IgD-negative memory B cell (primary cell): ENCODE measurements at regions not wholly inside any gene's neighbourhood (a gene's known extent, or its start where the extent isn't known, plus 50 kb on each side); places are given as distances from the start of the nearest gene placed in this dataset.

Experiments
- H3K27ac Mint-ChIP-seq, 3 donors: one replicate each; pipeline ENCODE4 v1.8.0; 2020 to 2022; ENCODE audit warnings: mild to moderate bottlenecking in 3 of 3, mixed read lengths in 3 of 3, moderate library complexity in 1 of 3
- H3K27me3 Mint-ChIP-seq: one replicate; pipeline ENCODE4 v1.8.0; 2021; ENCODE audit warnings: mixed read lengths
- H3K36me3 Mint-ChIP-seq: one replicate; pipeline ENCODE4 v1.8.0; 2020; ENCODE audit warnings: mild to moderate bottlenecking, mixed read lengths
- H3K4me1 Mint-ChIP-seq, 3 donors: one replicate each; pipeline ENCODE4 v1.8.0; 2020 to 2022; ENCODE audit warnings: mixed read lengths in 3 of 3, mild to moderate bottlenecking in 1 of 3
- H3K4me3 Mint-ChIP-seq, 4 donors: one replicate each; pipeline ENCODE4 v1.8.0; 2020 to 2022; ENCODE audit warnings: mild to moderate bottlenecking in 4 of 4, mixed read lengths in 4 of 4, moderate library complexity in 3 of 4
- H3K9me3 Mint-ChIP-seq, 3 donors: one replicate each; pipeline ENCODE4 v1.8.0; 2020 to 2021; ENCODE audit warnings: mixed read lengths in 3 of 3, mild to moderate bottlenecking in 1 of 3

DNA sequence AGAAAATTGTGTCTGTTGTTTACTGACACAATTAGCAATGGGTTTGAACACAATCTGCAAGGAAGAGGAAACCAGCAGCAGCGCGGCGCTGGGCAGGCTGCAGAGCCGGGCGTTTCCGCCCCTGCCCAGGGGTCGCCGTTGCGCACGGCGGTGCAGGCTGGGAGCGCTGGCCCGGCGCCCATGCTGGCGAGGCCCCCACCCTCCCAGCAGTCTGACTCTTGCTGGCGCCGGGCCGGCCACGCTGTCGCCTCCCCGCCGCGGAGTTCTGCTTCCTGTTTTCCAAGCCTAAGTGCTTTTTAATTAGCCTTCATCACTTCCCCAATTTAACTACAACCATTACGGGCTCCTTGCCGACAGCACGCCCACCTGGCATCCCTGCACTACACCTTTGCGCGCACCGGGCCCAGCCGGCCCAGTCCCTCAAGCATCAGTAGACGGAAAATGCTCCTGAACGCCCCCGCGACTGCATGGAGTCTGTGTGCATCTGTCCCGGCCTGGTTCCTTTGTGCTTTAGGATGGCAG is 212.1 kb downstream of the GXYLT1 start:
- peaks cover 6 to 18% (median 11%) of the 10 kb centered on the region in 3 donors for H3K4me1 Mint-ChIP-seq
- H3K27me3 Mint-ChIP-seq, result peaks cover 12% of the 10 kb centered on the region
- no peaks in the 10 kb centered on the region for H3K9me3 Mint-ChIP-seq
- no peak overlapping the region for H3K27ac Mint-ChIP-seq
- peak overlapping the region; percentile 50 to 85 (median 76) for H3K4me3 Mint-ChIP-seq
- H3K36me3 Mint-ChIP-seq, result peaks cover 2% of the 10 kb centered on the region

DNA sequence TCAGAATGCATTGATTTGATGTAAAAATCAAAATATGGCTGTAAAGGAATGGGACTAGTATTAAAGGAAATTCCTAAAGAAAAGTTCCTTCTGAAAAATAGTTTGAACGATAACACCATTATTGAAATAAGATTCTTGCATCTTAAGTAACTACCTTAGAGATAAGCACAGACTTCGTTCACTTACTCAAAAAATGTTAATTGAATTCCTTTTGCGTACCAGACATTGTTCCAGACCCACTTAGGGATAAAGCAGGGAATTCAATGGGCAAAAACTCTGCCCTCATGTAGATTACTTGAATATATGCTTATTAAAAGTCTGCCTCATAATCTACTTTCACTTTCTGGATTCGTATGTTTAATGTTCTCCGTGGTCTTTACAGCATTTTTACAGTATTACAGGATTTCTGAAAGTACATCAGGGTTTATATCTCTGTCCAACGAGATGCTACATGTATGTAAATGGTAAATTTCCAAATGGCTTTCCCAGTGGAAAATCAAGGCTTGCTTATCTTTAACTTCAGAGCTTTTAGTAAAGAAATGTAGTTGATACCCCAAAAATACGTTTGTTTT is 213.7 kb downstream of the GXYLT1 start:
- H3K36me3 Mint-ChIP-seq, result peaks cover 2% of the 10 kb centered on the region
- no peaks in the 10 kb centered on the region for H3K9me3 Mint-ChIP-seq
- H3K4me1 Mint-ChIP-seq, result peaks cover 6 to 18% (median 11%) of the 10 kb centered on the region in 3 donors
- peak overlapping the region in 3 of 4 donors; percentile 32 to 34 (median 34) for H3K4me3 Mint-ChIP-seq
- H3K27me3 Mint-ChIP-seq, result peaks cover 9% of the 10 kb centered on the region
- H3K27ac Mint-ChIP-seq, result no peak overlapping the region

DNA sequence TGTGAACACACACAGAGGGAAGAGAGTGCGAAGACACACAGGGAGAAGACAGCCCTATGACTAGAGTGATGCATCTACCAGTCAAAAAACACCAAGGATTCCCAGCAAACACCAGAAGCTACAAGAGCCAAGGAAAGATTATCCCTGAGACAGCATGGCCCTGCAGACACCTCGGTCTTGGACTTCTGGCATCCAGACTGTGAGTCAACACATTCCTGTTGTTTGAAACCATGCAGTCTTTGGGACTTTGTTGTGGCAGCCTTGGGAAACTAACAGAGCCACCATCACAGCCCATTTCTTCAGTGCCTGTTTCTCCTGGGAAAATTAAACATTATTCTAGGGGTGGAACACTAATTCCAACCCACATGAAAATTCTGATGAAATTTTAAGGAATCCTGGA is 220.6 kb downstream of the GXYLT1 start:
- Mint-ChIP-seq H3K27ac (no peak overlapping the region), H3K36me3 (peaks cover 2% of the 10 kb centered on the region), H3K4me1 (no peaks in the 10 kb centered on the region), H3K9me3 (no peaks in the 10 kb centered on the region), H3K27me3 (peaks cover 8% of the 10 kb centered on the region), H3K4me3 (no peak overlapping the region)

DNA sequence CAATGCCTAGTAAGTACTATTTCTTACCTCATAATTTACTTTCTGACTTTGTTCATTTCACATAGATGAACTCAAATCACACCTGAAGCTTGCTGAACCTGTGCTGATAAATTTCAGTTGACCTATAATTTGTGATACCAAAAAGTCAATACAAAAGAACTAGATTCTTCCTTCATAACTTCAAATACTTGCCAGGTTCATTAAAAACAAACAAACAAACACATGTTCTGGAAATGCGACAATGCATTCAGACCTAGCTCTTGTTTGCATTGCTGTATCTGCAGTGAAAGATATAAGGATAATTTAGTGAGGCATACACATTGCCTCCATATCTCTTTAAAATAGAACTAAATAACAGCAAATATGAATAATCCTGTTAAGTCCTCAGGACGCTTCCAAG is 221.3 kb downstream of the GXYLT1 start:
- no peaks in the 10 kb centered on the region for H3K9me3 Mint-ChIP-seq
- H3K4me1 Mint-ChIP-seq, result no peaks in the 10 kb centered on the region
- H3K36me3 Mint-ChIP-seq, result peaks cover 2% of the 10 kb centered on the region
- H3K27ac Mint-ChIP-seq, result no peak overlapping the region
- H3K4me3 Mint-ChIP-seq, result no peak overlapping the region
- H3K27me3 Mint-ChIP-seq, result peaks cover 8% of the 10 kb centered on the region

DNA sequence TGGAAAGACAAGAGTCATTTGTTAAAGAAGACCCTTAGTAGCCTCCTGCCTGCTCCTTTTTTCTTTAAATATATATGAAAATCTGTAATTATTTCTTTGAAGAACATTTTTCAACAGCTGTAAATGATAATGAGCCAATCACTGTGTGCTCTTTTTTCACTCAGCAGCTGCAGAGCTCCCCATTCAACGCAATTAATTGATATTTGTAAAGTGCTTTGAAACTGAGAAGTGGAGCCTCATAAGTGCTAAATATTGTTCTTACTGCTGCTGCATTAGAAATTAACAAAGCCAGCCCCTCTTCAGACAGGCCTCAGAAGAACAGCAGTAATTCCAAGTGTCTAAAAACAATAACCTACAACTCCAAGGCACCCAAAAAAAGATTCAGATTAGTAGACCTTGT is 224.3 kb downstream of the GXYLT1 start:
- Mint-ChIP-seq H3K27ac (no peak overlapping the region), H3K4me3 (no peak overlapping the region), H3K9me3 (no peaks in the 10 kb centered on the region), H3K4me1 (no peaks in the 10 kb centered on the region), H3K27me3 (peaks cover 8% of the 10 kb centered on the region), H3K36me3 (no peaks in the 10 kb centered on the region)

DNA sequence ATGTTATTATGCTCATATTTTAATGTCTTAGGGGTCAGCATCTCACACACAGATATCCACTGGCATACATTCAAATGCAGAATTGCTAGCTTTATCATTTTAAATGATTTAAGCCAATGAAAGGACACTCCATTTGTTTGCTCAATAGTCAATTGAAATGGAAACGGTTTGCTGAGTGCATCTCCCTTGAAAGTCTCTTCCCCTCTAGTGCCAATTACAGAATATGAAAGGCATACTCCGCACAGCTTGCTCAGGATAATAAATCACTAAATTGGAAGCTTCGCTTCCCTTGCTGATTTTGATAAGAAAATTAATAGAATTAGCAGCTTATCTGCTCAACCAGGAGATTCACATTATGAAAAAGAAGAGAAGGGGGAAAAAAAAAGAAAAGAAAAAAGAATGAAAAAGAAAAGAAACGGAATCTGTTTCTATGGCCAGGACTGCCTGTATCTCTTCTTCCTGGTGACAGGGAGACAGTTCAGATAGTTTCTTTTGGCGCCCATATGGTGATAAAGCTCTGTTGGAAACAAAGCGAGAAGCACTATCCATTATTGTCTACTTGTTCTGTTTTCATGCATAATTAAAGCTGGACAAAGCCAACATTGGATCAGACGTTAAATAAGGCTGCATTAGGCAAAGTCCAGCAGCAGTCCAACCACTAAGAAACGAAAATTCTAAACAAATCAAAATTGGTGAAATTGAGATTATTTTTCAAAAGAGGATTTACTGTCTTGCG is 225.0 kb downstream of the GXYLT1 start:
- H3K27ac Mint-ChIP-seq, result no peak overlapping the region
- H3K27me3 Mint-ChIP-seq, result peaks cover 9% of the 10 kb centered on the region
- H3K9me3 Mint-ChIP-seq, result peaks cover 0 to 3% (median 0%) of the 10 kb centered on the region in 3 donors
- H3K4me1 Mint-ChIP-seq, result peaks cover 0 to 1% (median 0%) of the 10 kb centered on the region in 3 donors
- no peaks in the 10 kb centered on the region for H3K36me3 Mint-ChIP-seq
- no peak overlapping the region for H3K4me3 Mint-ChIP-seq

DNA sequence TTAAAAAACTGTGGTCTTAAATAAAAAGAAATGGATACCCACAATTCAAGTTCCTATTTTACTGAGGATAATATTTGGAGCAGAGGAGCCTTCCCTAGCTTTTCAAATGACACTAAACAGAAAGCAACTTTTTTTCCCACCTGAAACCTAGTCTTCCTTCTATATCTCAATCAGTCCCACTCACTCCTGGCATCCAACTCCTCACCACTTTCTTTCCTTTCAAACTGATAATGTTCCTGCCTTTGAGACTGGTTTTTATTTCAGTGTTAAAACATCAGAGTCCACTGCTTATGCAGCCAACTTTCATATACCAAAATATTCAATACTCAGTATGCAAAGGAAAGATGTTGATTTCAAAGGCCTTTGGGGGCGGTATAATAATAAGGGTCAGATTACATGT is 225.6 kb downstream of the GXYLT1 start:
- H3K4me1 Mint-ChIP-seq, result peaks cover 2 to 6% (median 2%) of the 10 kb centered on the region in 3 donors
- H3K9me3 Mint-ChIP-seq, result peaks cover 0 to 3% (median under 1%) of the 10 kb centered on the region in 3 donors
- no peaks in the 10 kb centered on the region for H3K36me3 Mint-ChIP-seq
- no peak overlapping the region for H3K27ac Mint-ChIP-seq
- peaks cover 4% of the 10 kb centered on the region for H3K27me3 Mint-ChIP-seq
- H3K4me3 Mint-ChIP-seq, result no peak overlapping the region

DNA sequence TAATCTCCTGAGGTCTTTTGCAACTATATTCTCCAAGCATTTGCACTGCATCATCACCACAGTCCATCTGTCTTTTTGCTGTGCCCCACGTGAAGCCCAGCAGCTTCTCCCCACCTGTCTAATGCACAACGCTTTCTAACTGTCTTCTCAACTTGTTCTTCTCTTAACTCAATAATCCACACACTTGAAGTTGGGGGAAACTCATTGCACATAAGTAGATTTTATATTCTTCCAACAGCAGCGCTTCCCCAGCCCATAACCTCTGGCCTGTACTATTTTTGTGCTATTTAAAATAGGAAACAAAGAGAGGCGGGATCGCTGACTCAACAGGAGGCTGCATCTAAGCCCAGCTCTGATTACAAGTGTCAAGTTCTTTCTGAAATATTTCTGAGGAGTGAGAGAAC is 226.7 kb downstream of the GXYLT1 start:
- Mint-ChIP-seq H3K36me3 (no peaks in the 10 kb centered on the region), H3K4me1 (peaks cover 6 to 12% (median 6%) of the 10 kb centered on the region in 3 donors), H3K4me3 (no peak overlapping the region), H3K9me3 (peaks cover 0 to 7% (median 5%) of the 10 kb centered on the region in 3 donors), H3K27me3 (peaks cover 2% of the 10 kb centered on the region), H3K27ac (no peak overlapping the region)

DNA sequence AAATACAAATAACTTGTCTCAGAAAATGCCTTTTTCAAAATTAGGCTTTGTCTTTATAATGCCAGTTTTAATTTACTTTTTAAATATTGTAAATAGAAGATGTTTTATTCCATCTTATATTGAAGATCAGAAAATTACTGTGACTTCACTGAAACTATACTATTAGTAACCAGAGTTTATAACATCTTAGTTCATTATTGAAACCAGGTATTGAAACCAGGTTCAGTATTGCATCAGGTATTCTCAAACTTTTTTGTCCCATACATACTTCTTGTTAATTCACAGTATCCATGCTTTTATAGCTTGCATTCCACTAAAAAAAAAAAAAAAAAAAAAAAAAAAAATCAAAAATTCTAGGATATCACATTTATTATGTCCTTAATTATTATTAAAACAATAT is 227.5 kb downstream of the GXYLT1 start:
- Mint-ChIP-seq H3K36me3 (no peaks in the 10 kb centered on the region), H3K27me3 (peaks cover 2% of the 10 kb centered on the region), H3K9me3 (peaks cover 0 to 7% (median 5%) of the 10 kb centered on the region in 3 donors), H3K4me3 (no peak overlapping the region), H3K27ac (no peak overlapping the region), H3K4me1 (peaks cover 6 to 12% (median 6%) of the 10 kb centered on the region in 3 donors)

DNA sequence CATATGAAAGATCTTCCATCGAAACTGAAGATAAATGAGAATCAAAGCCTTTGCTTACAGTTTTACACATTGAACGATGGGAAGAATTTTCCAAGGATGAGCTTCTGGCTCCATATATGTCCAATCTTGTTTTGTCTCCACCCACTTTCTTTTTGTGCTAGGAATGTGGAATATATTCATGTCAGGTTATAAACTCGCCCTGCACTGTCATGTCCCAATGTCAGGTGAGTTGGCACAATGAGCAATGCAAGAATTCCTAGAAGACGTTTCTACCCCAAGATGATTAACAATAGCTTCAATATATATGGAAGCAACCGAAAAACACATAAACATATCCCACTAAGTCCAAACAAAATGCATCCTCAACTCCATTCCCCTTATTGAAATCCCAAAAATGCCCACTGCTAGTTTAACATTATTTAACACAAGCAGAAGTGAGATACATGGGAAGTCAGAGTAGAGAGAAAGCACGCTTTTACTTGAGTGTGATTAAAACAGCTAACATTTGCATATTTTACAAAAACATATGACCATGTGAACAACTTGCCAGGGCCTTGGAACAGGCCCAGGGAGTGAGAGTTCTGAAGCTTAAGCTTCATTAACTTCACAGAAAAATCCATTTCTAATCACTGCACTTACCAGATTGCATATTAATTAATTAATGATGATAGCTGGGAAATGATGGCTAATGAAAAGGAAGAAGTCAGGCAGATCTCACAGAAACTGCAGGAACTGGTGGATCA is 233.9 kb downstream of the GXYLT1 start:
- Mint-ChIP-seq H3K9me3 (peaks cover 0 to 7% (median 5%) of the 10 kb centered on the region in 3 donors), H3K27me3 (peaks cover 2% of the 10 kb centered on the region), H3K4me1 (peaks cover 6 to 13% (median 6%) of the 10 kb centered on the region in 3 donors), H3K4me3 (no peak overlapping the region), H3K36me3 (peaks cover 4% of the 10 kb centered on the region), H3K27ac (no peak overlapping the region)

DNA sequence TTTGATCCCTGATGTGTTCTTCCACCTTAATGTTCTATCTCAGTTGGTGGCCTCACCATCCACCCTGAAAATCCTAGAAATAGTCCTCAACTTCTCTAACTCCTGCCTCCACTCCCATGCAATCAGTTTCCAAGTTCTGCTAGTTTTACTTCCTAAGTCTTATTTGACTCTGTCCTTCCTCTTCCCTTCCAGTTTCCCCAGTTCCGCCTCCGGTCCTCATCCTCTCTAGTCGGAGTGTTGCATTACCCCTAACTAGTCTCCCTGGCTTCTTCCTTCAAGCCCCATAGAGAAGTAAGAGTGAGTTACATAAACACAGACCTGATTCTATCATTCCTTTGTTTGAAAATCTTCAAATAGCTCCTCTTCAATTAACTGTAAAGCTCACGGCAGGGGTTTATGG is 236.5 kb downstream of the GXYLT1 start:
- H3K36me3 Mint-ChIP-seq, result peaks cover 4% of the 10 kb centered on the region
- H3K4me3 Mint-ChIP-seq, result no peak overlapping the region
- peaks cover 0 to 2% (median 0%) of the 10 kb centered on the region in 3 donors for H3K4me1 Mint-ChIP-seq

DNA sequence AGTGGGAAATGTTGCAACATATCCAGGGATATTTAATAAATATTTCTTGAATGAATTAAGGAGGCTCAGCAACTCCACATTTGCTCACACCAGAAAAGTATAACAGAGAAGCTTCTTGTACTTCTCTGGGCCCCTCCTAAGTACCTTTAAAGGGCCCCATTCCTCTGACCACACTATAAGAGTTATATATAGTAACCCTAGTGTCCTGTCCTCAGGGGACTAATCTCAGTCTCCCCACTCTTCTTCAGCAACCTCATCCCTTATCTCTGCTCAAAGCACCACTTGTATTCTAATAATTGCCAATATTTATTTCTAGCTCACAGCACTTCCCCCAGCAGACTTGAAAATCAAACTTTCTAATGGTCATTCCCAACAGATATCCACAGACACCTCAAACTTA is 237.1 kb downstream of the GXYLT1 start:
- Mint-ChIP-seq H3K27ac (no peak overlapping the region), H3K4me1 (peaks cover 0 to 2% (median 0%) of the 10 kb centered on the region in 3 donors), H3K9me3 (no peaks in the 10 kb centered on the region), H3K36me3 (peaks cover 4% of the 10 kb centered on the region), H3K27me3 (no peaks in the 10 kb centered on the region), H3K4me3 (no peak overlapping the region)

More for the DNA sequence above, 236.5 kb downstream of the GXYLT1 start:
- Mint-ChIP-seq H3K9me3 (no peaks in the 10 kb centered on the region), H3K27me3 (no peaks in the 10 kb centered on the region), H3K27ac (no peak overlapping the region)

DNA sequence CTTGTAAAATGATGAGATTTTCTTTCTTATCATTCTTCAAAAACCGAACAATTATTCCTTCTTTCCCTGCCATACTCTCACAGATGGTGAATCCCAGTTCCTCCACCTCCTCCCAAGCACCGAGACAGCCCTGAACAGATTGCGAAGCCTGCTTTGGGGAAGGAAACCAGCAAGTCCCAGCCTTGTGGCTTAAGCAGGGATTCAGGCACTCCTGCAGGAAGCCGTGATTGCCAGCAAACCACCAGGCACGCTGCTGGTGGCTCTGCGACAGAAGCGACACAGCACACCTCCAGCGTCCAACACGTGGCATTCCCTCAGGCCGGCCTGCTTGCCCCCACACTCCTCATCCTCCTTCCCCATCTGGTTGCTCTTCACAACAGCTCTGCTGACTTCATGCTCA is 237.7 kb downstream of the GXYLT1 start:
- H3K9me3 Mint-ChIP-seq, result no peaks in the 10 kb centered on the region
- no peak overlapping the region for H3K27ac Mint-ChIP-seq
- peaks cover 0 to 2% (median 0%) of the 10 kb centered on the region in 3 donors for H3K4me1 Mint-ChIP-seq
- H3K27me3 Mint-ChIP-seq, result no peaks in the 10 kb centered on the region
- H3K36me3 Mint-ChIP-seq, result peaks cover 4% of the 10 kb centered on the region
- no peak overlapping the region for H3K4me3 Mint-ChIP-seq

DNA sequence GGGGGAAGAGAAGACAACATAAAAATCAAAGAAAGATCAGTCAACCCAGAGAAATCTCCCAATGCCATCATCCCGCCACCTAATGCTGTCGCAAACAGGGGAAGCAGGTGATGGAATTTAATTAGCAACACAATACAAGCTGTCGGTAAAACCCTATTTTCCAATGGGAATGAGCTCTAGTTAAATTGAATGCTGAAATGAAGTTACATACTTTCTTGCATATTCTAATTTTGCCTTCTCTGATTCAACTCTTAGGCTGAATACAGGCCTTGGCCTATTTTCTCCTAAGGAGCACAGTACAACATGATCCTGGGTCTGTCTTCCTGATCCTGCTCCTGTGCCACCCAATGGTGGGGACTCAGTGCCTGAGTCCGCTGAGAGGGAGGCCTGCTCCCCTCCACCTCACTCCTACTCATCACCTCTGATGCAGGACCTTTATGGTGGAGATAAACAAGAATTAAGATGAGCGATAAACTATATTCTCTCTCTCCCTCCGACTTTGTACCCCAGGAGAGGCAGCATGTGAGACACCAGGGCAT is 238.8 kb downstream of the GXYLT1 start:
- no peaks in the 10 kb centered on the region for H3K9me3 Mint-ChIP-seq
- no peaks in the 10 kb centered on the region for H3K4me1 Mint-ChIP-seq
- no peak overlapping the region for H3K4me3 Mint-ChIP-seq
- no peaks in the 10 kb centered on the region for H3K27me3 Mint-ChIP-seq
- no peak overlapping the region for H3K27ac Mint-ChIP-seq
- H3K36me3 Mint-ChIP-seq, result peaks cover 4% of the 10 kb centered on the region
